ENCODE measurements at regions not wholly inside any gene's neighbourhood (a gene's known extent, or its start where the extent isn't known, plus 50 kb on each side); places are given as distances from the start of the nearest gene placed in this dataset.
A peak's percentile ranks its signal among the peaks of the same experiment; 100 is the strongest.

DNA sequence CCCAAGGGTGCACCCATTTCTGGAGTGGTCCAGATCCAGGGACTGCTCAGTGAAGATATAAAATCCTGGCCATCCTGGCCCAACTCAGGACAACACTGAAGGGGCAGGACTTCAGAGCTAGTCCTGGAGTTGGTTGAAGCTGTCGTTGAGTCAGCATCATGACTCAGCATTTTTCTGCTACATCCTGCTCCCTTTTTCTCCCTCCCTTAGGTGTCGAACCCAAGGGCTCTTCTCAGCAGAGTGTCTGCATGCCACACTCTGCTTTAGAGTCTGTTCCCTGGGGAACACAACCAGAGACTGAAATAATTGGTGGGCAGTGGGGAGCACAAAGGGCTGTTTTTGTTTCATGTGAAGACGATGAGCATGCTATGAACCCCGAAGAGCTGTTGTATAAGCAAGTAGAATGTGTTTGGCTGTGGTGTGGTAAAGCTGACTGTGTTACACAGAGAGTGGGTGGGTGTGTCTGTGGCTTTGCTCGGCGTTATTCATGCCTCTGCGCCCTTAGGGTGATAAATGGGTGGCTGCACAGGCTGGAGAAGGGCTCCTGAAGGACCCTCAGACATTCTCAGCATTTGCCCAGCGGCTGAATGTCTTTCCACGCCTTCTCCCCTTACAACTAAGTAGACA, 167.2 kb downstream of the CYYR1 start:
- H3K27me3 ChIP-seq = no peaks in the 10 kb centered on the region
- intact Hi-C loops (cut with DNase I) = no loop called here
- H3K36me3 ChIP-seq (replicated peaks in 1 of 2) = no peaks in the 10 kb centered on the region
- H3K4me1 ChIP-seq (replicated peaks in 1 of 2) = peaks cover 0 to 9% of the 10 kb centered on the region in 2 donors
- WGBS, 4 donors = 54 to 65% (median 62%) methylated on average over 8 to 9 of the region's 9 CpGs
- TF ChIP-seq, protein P1, sequence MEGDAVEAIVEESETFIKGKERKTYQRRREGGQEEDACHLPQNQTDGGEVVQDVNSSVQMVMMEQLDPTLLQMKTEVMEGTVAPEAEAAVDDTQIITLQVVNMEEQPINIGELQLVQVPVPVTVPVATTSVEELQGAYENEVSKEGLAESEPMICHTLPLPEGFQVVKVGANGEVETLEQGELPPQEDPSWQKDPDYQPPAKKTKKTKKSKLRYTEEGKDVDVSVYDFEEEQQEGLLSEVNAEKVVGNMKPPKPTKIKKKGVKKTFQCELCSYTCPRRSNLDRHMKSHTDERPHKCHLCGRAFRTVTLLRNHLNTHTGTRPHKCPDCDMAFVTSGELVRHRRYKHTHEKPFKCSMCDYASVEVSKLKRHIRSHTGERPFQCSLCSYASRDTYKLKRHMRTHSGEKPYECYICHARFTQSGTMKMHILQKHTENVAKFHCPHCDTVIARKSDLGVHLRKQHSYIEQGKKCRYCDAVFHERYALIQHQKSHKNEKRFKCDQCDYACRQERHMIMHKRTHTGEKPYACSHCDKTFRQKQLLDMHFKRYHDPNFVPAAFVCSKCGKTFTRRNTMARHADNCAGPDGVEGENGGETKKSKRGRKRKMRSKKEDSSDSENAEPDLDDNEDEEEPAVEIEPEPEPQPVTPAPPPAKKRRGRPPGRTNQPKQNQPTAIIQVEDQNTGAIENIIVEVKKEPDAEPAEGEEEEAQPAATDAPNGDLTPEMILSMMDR (IDR thresholded peaks at IDR 0.05) = no peak
- no peak for TF ChIP-seq POLR2A (IDR thresholded peaks at IDR 0.05)
- DNase-seq = peak; percentile 9 to 58 (median 19)
- no peak overlapping the region for H3K27ac ChIP-seq
- no peak overlapping the region for H3K4me3 ChIP-seq
- no peaks in the 10 kb centered on the region for H3K9me3 ChIP-seq (replicated peaks in 1 of 3)

DNA sequence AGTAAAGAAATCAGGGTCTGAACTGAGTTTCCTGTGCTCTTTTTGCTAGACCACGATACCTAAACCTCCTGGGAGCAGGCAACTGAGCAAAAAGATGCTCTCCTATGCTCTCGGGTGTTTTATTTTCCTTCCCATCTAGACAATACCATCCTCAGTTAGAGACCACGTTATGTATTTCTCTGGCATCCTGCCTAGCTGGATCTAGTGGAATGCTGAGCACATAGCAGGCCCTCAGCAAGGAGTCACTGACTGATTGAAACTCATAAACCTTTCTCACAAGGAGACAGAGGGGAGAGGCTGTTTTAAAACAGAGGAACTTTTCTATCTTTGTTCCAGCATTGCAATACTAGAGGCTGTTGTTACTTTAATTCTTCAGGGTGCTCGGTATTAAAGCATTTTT, 168.0 kb downstream of the CYYR1 start:
- Histone ChIP-seq H3K27ac (no peak overlapping the region), H3K9me3 (replicated peaks in 1 of 3) (no peaks in the 10 kb centered on the region), H3K27me3 (no peaks in the 10 kb centered on the region), H3K4me1 (replicated peaks in 1 of 2) (peaks cover 0 to 9% of the 10 kb centered on the region in 2 donors), H3K36me3 (replicated peaks in 1 of 2) (no peaks in the 10 kb centered on the region), H3K4me3 (no peak overlapping the region)
- TF ChIP-seq, protein P1 (IDR thresholded peaks at IDR 0.05) = no peak
- TF ChIP-seq POLR2A (IDR thresholded peaks at IDR 0.05) = no peak
- 72 to 80% (median 76%) methylated on average over 4 of the region's 4 CpGs for WGBS, 4 donors
- DNase-seq = no peak
- intact Hi-C loops (cut with DNase I) = no loop called here

DNA sequence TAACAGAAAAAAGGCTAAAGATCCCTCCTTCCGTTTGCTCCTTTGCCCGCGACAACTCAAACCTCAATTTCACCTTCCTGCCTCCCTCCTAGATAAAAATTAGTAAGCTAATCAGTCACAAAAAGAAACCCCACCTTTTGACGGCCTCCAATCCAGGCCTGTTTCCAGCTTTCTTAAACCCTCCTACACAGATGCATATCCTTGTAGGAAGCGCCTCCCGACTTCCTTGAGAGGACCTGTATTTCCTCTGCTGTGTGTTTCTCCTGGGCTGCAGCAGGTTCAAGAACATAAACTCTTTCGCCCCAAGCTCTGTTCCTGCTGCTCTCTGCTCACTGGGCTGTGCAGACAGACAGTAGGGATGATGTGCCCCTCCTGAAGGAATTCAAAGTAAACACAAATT, 168.8 kb downstream of the CYYR1 start:
- TF ChIP-seq, protein P1 (IDR thresholded peaks at IDR 0.05) = no peak
- no peak for TF ChIP-seq POLR2A (IDR thresholded peaks at IDR 0.05)
- H3K27ac ChIP-seq = no peak overlapping the region
- WGBS, 4 donors = 83 to 90% (median 86%) methylated on average over 7 of the region's 7 CpGs
- intact Hi-C loops (cut with DNase I) = no loop called here
- no peaks in the 10 kb centered on the region for H3K9me3 ChIP-seq (replicated peaks in 1 of 3)
- H3K36me3 ChIP-seq (replicated peaks in 1 of 2) = no peaks in the 10 kb centered on the region
- peaks cover 0 to 9% of the 10 kb centered on the region in 2 donors for H3K4me1 ChIP-seq (replicated peaks in 1 of 2)
- H3K4me3 ChIP-seq = no peak overlapping the region
- no peak for DNase-seq
- H3K27me3 ChIP-seq = no peaks in the 10 kb centered on the region

DNA sequence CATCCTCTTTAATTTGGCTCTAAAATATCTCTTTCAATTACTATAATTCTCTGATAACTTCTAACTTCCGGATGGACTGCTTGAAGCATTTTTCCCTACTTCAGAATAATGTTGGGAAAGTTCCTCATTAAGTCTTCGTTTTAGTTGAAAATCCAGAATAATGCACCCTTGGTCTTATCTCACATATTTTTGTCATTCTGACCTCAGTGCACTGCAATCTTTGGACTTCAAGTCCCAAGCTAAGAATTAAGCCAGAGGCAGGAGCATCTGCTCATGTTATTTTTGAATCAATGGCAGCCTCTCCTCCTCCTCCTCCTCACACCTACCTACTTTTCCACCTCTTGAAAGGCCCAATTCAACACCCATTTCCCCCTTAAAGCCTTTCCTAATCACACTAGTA, 169.8 kb downstream of the CYYR1 start:
- no peaks in the 10 kb centered on the region for H3K27me3 ChIP-seq
- intact Hi-C loops (cut with DNase I) = no loop called here
- WGBS, 4 donors = 67 to 82% (median 77%) methylated on average over 2 of the region's 2 CpGs
- no peak overlapping the region for H3K4me3 ChIP-seq
- H3K36me3 ChIP-seq (replicated peaks in 1 of 2) = no peaks in the 10 kb centered on the region
- H3K27ac ChIP-seq = no peak overlapping the region
- peaks cover 0 to 9% of the 10 kb centered on the region in 2 donors for H3K4me1 ChIP-seq (replicated peaks in 1 of 2)
- no peaks in the 10 kb centered on the region for H3K9me3 ChIP-seq (replicated peaks in 1 of 3)
- no peak for DNase-seq
- TF ChIP-seq POLR2A (IDR thresholded peaks at IDR 0.05) = no peak

DNA sequence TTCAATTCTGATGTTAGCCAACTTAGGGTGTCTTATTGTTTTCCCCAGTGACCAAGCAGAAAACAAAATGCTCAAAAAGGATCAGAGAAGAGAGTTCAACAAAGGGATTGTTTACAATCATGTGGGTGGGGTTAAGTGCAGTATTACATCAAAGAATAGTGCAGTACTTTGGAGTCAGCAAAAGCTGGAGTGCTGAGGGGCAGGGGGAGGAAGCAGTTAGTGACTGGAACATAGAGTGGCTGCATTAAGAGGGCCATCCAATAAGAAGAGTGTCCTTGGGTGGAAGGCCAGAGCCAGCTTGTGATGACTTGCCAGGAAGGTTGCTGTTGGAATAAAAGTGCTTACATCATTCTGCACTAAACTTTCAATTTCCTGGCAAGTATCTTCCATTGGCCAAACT, 175.5 kb downstream of the CYYR1 start:
- H3K9me3 ChIP-seq (replicated peaks in 1 of 3) = no peaks in the 10 kb centered on the region
- H3K4me1 ChIP-seq (replicated peaks in 1 of 2) = no peaks in the 10 kb centered on the region
- intact Hi-C loops (cut with DNase I) = no loop called here
- H3K27ac ChIP-seq = no peak overlapping the region
- no peak for DNase-seq
- no peak overlapping the region for H3K4me3 ChIP-seq
- TF ChIP-seq POLR2A (IDR thresholded peaks at IDR 0.05) = no peak
- TF ChIP-seq, protein P1 (IDR thresholded peaks at IDR 0.05) = no peak
- no peaks in the 10 kb centered on the region for H3K27me3 ChIP-seq
- no peaks in the 10 kb centered on the region for H3K36me3 ChIP-seq (replicated peaks in 1 of 2)
